Loucy (cell line): ENCODE measurements at regions not wholly inside any gene's neighbourhood (a gene's known extent, or its start where the extent isn't known, plus 50 kb on each side); places are given as distances from the start of the nearest gene placed in this dataset.

Experiments
- H2AFZ ChIP-seq: fragments of 200-600 bp; sonication (generic); 2 replicates; pipeline ENCODE4 v1.6.0; 2016; ENCODE audit warnings: antibody characterized with exemption, mild to moderate bottlenecking, low read length, moderate library complexity
- H3F3A ChIP-seq: fragments of 200-600 bp; 2 replicates; pipeline ENCODE4 v1.6.0; 2016; ENCODE audit warnings: antibody characterized with exemption, low read depth, mild to moderate bottlenecking
- H3K27me3 ChIP-seq: fragments of 200-600 bp; sonication (generic); 2 replicates; pipeline ENCODE4 v1.6.1; 2014; ENCODE audit warnings: low read length, mild to moderate bottlenecking; ENCODE audit not compliant: insufficient read depth, poor library complexity, severe bottlenecking
- H3K36me3 ChIP-seq: fragments of 200-600 bp; sonication (generic); 2 replicates; pipeline ENCODE4 v1.6.1; 2016; ENCODE audit warnings: low read length; ENCODE audit not compliant: insufficient read depth
- H3K4me1 ChIP-seq: fragments of 200-600 bp; sonication (generic); 2 replicates; pipeline ENCODE4 v1.5.1; 2014; ENCODE audit warnings: low read length, mild to moderate bottlenecking; ENCODE audit not compliant: insufficient read depth, poor library complexity, severe bottlenecking
- H3K4me2 ChIP-seq: fragments of 200-600 bp; sonication (generic); 2 replicates; pipeline ENCODE4 v1.6.0; 2014; ENCODE audit warnings: antibody characterized with exemption, low read length, low read depth, mild to moderate bottlenecking; ENCODE audit not compliant: poor library complexity, severe bottlenecking
- H3K4me3 ChIP-seq: fragments of 200-600 bp; sonication (generic); 2 replicates; pipeline ENCODE4 v1.5.1; 2014; ENCODE audit warnings: low read length, mild to moderate bottlenecking, mixed read lengths; ENCODE audit not compliant: poor library complexity, severe bottlenecking
- H3K79me2 ChIP-seq: fragments of 200-600 bp; sonication (generic); 2 replicates; pipeline ENCODE4 v1.6.1; 2014; ENCODE audit warnings: low read length; ENCODE audit not compliant: insufficient read depth
- H3K9ac ChIP-seq: fragments of 200-600 bp; sonication (generic); 2 replicates; pipeline ENCODE4 v1.6.0; 2014; ENCODE audit warnings: mild to moderate bottlenecking, low read depth, low read length, moderate library complexity; ENCODE audit not compliant: poor library complexity, severe bottlenecking
- H3K9me2 ChIP-seq: fragments of 200-600 bp; sonication (generic); replicated peaks from 2 replicates; pipeline ENCODE4 v1.6.1; 2016; ENCODE audit warnings: low read depth, low read length, mixed read lengths
- H3K9me3 ChIP-seq: fragments of 200-600 bp; sonication (generic); 2 replicates; pipeline ENCODE4 v1.6.1; 2014; ENCODE audit warnings: mild to moderate bottlenecking, antibody characterized with exemption, low read length, low read depth; ENCODE audit not compliant: insufficient read depth
- H4K20me1 ChIP-seq: fragments of 200-600 bp; sonication (generic); 2 replicates; pipeline ENCODE4 v1.6.0; 2014; ENCODE audit warnings: antibody characterized with exemption, low read length, mild to moderate bottlenecking; ENCODE audit not compliant: insufficient read depth, poor library complexity, severe bottlenecking
- EZH2phosphoT487 ChIP-seq: fragments of 200-600 bp; IDR thresholded peaks from 2 replicates; pipeline ENCODE4 v1.6.1; 2018; ENCODE audit warnings: antibody characterized with exemption, mild to moderate bottlenecking, moderate library complexity, borderline replicate concordance
- TF ChIP-seq, protein P1 (sequence below): fragments of 200-600 bp; sonication (generic); conservative IDR thresholded peaks from 2 replicates; pipeline ENCODE4 v1.5.1; 2014; ENCODE audit warnings: mild to moderate bottlenecking, antibody characterized with exemption, low read length

DNA sequence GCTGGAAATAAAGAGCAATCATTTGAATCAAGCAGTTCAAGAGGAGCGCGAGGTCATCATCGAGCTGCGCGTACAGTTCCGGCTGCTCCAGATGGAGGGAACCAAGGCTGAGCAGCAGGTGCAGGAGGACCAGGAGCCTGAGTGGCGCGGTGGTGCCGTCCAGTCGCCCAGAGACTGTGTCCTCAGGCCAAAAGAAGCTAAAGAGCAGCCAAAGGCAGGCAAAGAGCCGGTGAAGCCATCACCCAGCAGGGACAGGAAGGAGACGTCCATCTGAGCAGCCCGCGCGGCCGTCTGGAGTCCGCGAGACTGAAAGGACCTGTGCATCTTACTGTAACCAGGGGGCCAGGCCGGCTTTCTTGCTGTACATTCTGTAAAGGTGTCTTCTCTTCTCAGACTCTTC lies 277.2 kb upstream of the TTC14 start:
- Histone ChIP-seq H3K4me3 (no peak overlapping the region), H3K4me1 (peaks cover 8% of the 10 kb centered on the region), H3K4me2 (no peak overlapping the region), H2AFZ (no peak overlapping the region), H3K79me2 (no peaks in the 10 kb centered on the region), H4K20me1 (no peaks in the 10 kb centered on the region), H3K36me3 (no peaks in the 10 kb centered on the region), H3K9me2 (no peaks in the 10 kb centered on the region), H3K9me3 (no peaks in the 10 kb centered on the region), H3F3A (no peaks in the 10 kb centered on the region), H3K27me3 (no peaks in the 10 kb centered on the region), H3K9ac (no peak overlapping the region)
- TF ChIP-seq, protein P1, sequence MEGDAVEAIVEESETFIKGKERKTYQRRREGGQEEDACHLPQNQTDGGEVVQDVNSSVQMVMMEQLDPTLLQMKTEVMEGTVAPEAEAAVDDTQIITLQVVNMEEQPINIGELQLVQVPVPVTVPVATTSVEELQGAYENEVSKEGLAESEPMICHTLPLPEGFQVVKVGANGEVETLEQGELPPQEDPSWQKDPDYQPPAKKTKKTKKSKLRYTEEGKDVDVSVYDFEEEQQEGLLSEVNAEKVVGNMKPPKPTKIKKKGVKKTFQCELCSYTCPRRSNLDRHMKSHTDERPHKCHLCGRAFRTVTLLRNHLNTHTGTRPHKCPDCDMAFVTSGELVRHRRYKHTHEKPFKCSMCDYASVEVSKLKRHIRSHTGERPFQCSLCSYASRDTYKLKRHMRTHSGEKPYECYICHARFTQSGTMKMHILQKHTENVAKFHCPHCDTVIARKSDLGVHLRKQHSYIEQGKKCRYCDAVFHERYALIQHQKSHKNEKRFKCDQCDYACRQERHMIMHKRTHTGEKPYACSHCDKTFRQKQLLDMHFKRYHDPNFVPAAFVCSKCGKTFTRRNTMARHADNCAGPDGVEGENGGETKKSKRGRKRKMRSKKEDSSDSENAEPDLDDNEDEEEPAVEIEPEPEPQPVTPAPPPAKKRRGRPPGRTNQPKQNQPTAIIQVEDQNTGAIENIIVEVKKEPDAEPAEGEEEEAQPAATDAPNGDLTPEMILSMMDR = no peak
- TF ChIP-seq EZH2phosphoT487 = no peak

GRCh38 chr3:180325533-180325932 lies 276.4 kb upstream of the TTC14 start:
- H3K4me1 ChIP-seq = peaks cover 5% of the 10 kb centered on the region
- no peak overlapping the region for H3K4me2 ChIP-seq
- H3F3A ChIP-seq = no peaks in the 10 kb centered on the region
- H3K4me3 ChIP-seq = no peak overlapping the region
- H3K9me2 ChIP-seq = no peaks in the 10 kb centered on the region
- H4K20me1 ChIP-seq = no peaks in the 10 kb centered on the region
- H3K36me3 ChIP-seq = no peaks in the 10 kb centered on the region
- TF ChIP-seq EZH2phosphoT487 = no peak
- TF ChIP-seq, protein P1 = no peak
- no peaks in the 10 kb centered on the region for H3K79me2 ChIP-seq
- H2AFZ ChIP-seq = no peak overlapping the region
- no peaks in the 10 kb centered on the region for H3K27me3 ChIP-seq
- no peak overlapping the region for H3K9ac ChIP-seq
- H3K9me3 ChIP-seq = no peaks in the 10 kb centered on the region

DNA sequence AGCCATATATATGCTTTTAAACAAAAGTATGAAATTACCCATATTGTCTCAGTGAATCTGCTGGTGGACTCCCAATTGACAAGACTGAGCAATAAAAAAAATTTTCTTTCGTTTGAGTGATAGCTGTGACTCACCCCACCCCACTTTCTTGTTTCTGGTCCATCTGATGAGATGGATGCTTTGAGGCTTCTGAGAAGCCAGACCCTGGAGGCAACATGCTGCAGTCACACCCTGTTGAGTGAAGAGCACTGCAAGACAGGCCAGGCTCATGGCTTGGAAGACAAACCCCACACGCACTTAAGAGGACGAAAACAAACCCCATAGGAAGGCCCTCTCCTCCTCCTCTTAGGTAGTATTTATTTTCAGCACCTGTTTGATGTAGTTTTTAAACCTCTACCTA lies 276.0 kb upstream of the TTC14 start:
- Histone ChIP-seq H3K9me2 (no peaks in the 10 kb centered on the region), H2AFZ (no peak overlapping the region), H3K9ac (no peak overlapping the region), H3K36me3 (no peaks in the 10 kb centered on the region), H3F3A (no peaks in the 10 kb centered on the region), H3K9me3 (no peaks in the 10 kb centered on the region), H3K4me1 (peaks cover 4% of the 10 kb centered on the region), H3K4me2 (no peak overlapping the region), H3K4me3 (no peak overlapping the region), H3K79me2 (no peaks in the 10 kb centered on the region), H3K27me3 (no peaks in the 10 kb centered on the region), H4K20me1 (no peaks in the 10 kb centered on the region)
- TF ChIP-seq, protein P1 = no peak
- no peak for TF ChIP-seq EZH2phosphoT487
